ENCODE measurements at regions not wholly inside any gene's neighbourhood (a gene's known extent, or its start where the extent isn't known, plus 50 kb on each side); places are given as distances from the start of the nearest gene placed in this dataset.

DNA sequence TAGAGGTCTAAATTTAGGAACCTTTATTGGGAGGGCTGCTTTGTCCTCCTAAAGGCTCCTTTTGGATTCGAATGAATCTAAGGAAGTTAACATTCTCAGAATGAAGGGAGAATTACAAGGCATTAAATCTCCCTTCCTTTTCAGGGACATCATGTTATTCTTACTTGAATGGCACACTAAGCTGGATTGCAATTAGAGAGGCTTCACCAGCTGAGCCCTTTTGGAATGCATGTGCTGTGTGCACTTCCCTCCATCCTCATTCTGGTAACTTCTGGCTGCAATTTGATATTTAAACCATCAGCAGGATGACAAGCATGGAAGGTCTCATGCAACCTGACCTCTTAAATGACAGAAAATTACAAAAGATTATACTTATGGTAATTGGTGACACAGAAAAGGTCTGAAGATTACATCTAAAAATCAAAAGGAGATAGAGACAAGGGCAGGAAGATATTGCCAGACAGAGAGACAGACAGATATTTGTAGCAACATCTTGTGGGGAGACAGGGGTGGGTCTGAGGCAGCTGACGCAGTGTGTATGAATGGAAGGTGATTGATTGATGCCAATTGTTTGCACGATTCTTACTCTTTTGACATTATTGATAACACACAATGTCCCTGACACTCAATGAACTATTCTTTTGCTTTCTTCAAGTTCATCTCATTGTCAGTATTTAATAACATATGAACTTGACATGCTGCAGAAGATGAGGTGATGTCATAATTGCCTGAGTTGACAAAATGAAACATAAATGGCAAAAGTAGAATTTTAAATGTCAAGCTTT lies 570.8 kb upstream of the GYPC start:
- TF ChIP-seq, protein P1, sequence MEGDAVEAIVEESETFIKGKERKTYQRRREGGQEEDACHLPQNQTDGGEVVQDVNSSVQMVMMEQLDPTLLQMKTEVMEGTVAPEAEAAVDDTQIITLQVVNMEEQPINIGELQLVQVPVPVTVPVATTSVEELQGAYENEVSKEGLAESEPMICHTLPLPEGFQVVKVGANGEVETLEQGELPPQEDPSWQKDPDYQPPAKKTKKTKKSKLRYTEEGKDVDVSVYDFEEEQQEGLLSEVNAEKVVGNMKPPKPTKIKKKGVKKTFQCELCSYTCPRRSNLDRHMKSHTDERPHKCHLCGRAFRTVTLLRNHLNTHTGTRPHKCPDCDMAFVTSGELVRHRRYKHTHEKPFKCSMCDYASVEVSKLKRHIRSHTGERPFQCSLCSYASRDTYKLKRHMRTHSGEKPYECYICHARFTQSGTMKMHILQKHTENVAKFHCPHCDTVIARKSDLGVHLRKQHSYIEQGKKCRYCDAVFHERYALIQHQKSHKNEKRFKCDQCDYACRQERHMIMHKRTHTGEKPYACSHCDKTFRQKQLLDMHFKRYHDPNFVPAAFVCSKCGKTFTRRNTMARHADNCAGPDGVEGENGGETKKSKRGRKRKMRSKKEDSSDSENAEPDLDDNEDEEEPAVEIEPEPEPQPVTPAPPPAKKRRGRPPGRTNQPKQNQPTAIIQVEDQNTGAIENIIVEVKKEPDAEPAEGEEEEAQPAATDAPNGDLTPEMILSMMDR (IDR thresholded peaks at IDR 0.05; ENCODE audit: low read length): no peak
- TF ChIP-seq EZH2 (optimal IDR thresholded peaks at IDR 0.05; ENCODE audit: low read depth, low read length) (no peak), EZH2phosphoT487 (IDR thresholded peaks at IDR 0.05; ENCODE audit: low read length) (no peak)
